ENCODE measurements at regions not wholly inside any gene's neighbourhood (a gene's known extent, or its start where the extent isn't known, plus 50 kb on each side); places are given as distances from the start of the nearest gene placed in this dataset.

GRCh38 chr4:130712038-130712437 is 1616.1 kb downstream of the C4orf33 start:
- no peak overlapping the region for H4K8ac ChIP-seq (ENCODE audit: low read depth in 2 of 2, low read length in 2 of 2)
- H2AFZ ChIP-seq (replicated peaks; ENCODE audit: low read length, poor library complexity), result no peak overlapping the region
- no peak overlapping the region for H2AK9ac ChIP-seq (replicated peaks; ENCODE audit: low read depth, low read length, poor library complexity)
- H3K18ac ChIP-seq (ENCODE audit: low read depth, low read length), result no peak overlapping the region
- H4K20me1 ChIP-seq (ENCODE audit: insufficient read depth, low read length), result no peaks in the 10 kb centered on the region
- no peak overlapping the region for H3K56ac ChIP-seq (ENCODE audit: extremely low read depth, insufficient read depth, low read length)
- no peaks in the 10 kb centered on the region for H3K9me1 ChIP-seq (ENCODE audit: insufficient read depth, low read length)
- H3K27ac ChIP-seq (ENCODE audit: insufficient read depth, low read length), result no peak overlapping the region
- no peak overlapping the region for H4K5ac ChIP-seq (ENCODE audit: low read depth, low read length)
- no TSS peak for BruUV-seq (replicated peaks)
- intact Hi-C loops (cut with micrococcal nuclease), result no loop called here
- no peak overlapping the region for H2AK5ac ChIP-seq (ENCODE audit: low read depth, low read length)
- H2BK5ac ChIP-seq (ENCODE audit: low read depth, low read length, poor library complexity, severe bottlenecking), result no peak overlapping the region
- CTCF ChIA-PET, result no interaction called here
- no peak overlapping the region for H3K4me2 ChIP-seq (ENCODE audit: low read depth, low read length)
- no peaks in the 10 kb centered on the region for H3K36me3 ChIP-seq (ENCODE audit: control insufficient read depth, insufficient read depth, low read length)
- H3K23ac ChIP-seq (ENCODE audit: low read depth, low read length), result no peak overlapping the region
- DNase-seq, result no peak
- POLR2A ChIA-PET (ENCODE audit: unreplicated experiment), result interaction anchor here (1.0 kb wide), 1 partner anchor 21 kb away, joined by 3 read pairs; no protein-coding TSS in a partner anchor
- H3K9ac ChIP-seq (ENCODE audit: low read depth, low read length), result no peak overlapping the region
- H2BK120ac ChIP-seq (ENCODE audit: low read depth, low read length), result no peak overlapping the region
- H3K9me3 ChIP-seq (ENCODE audit: control insufficient read depth, insufficient read depth, low read length), result peaks cover 4% of the 10 kb centered on the region; the same call in 1 of the 2 replicates
- ATAC-seq (ENCODE audit: low read depth), result no peak
- H3K4me3 ChIP-seq (ENCODE audit: insufficient read depth, low read depth, low read length), result no peak overlapping the region
- H4K91ac ChIP-seq (ENCODE audit: insufficient read depth, low read depth, low read length), result no peak overlapping the region
- in situ Hi-C loops (cut with MboI; ENCODE audit: low sequenced_read_pairs), result no loop called here
- TF ChIP-seq CTCF (conservative IDR thresholded peaks at IDR 0.05; ENCODE audit: low read depth, low read length) (no peak), RAD21 (IDR thresholded peaks at IDR 0.05; ENCODE audit: low read length) (no peak), MXI1 (IDR thresholded peaks at IDR 0.05; ENCODE audit: borderline replicate concordance, low read depth, low read length) (no peak), RCOR1 (IDR thresholded peaks at IDR 0.05; ENCODE audit: insufficient replicate concordance, low read length) (no peak), FOS (IDR thresholded peaks at IDR 0.05; ENCODE audit: low read depth, low read length) (no peak), MAFK (IDR thresholded peaks at IDR 0.05; ENCODE audit: low read depth, low read length) (no peak), CEBPB (IDR thresholded peaks at IDR 0.05; ENCODE audit: low read depth, low read length) (no peak), ELK1 (IDR thresholded peaks at IDR 0.05; ENCODE audit: borderline replicate concordance, low read depth, low read length) (no peak), USF2 (IDR thresholded peaks at IDR 0.05; ENCODE audit: low read depth, low read length) (no peak), MAZ (IDR thresholded peaks at IDR 0.05; ENCODE audit: borderline replicate concordance, low read depth, low read length) (no peak), RFX5 (IDR thresholded peaks at IDR 0.05; ENCODE audit: low read depth, low read length) (no peak), NFE2L2 (IDR thresholded peaks at IDR 0.05; ENCODE audit: low read depth, low read length) (no peak), BHLHE40 (IDR thresholded peaks at IDR 0.05; ENCODE audit: low read depth, low read length) (no peak), POLR2A (IDR thresholded peaks at IDR 0.05; ENCODE audit: low read depth, low read length) (no peak), CHD1 (IDR thresholded peaks at IDR 0.05; ENCODE audit: low read depth, low read length) (no peak), SMC3 (IDR thresholded peaks at IDR 0.05; ENCODE audit: low read depth, low read length) (no peak)
- no peak overlapping the region for H2BK15ac ChIP-seq (ENCODE audit: low read depth, low read length)
- no CpG with 5 or more reads among the region's 1 CpG for WGBS, 2 experiments (ENCODE audit: extremely low coverage in 2 of 2, insufficient read length in 1 of 2)
- no peak overlapping the region for H2BK20ac ChIP-seq (ENCODE audit: low read depth, low read length)
- H3K4ac ChIP-seq (ENCODE audit: low read depth, low read length), result no peak overlapping the region
- H3K4me1 ChIP-seq (ENCODE audit: control insufficient read depth, insufficient read depth, low read length), result no peaks in the 10 kb centered on the region
- H3K27me3 ChIP-seq (ENCODE audit: control insufficient read depth, insufficient read depth, low read length), result no peaks in the 10 kb centered on the region
- dilution Hi-C loops (cut with HindIII; ENCODE audit: low sequenced_read_pairs, unreplicated experiment), result no loop called here
- H3K14ac ChIP-seq (replicated peaks; ENCODE audit: low read depth, low read length), result no peak overlapping the region
- no peaks in the 10 kb centered on the region for H3K79me1 ChIP-seq (ENCODE audit: low read depth in 1 of 2, low read length in 2 of 2)

Data from IMR-90 (cell line).